Iris pigment epithelial cell (primary cell): ENCODE measurements at regions not wholly inside any gene's neighbourhood (a gene's known extent, or its start where the extent isn't known, plus 50 kb on each side); places are given as distances from the start of the nearest gene placed in this dataset.

Experiments
- DNase-seq: peaks from one replicate; pipeline ENCODE4 v3.0.0-alpha.2; 2011; ENCODE audit warnings: low read depth

GRCh38 chr9:107870927-107871680, 381.5 kb upstream of the KLF4 start:
- no peak for DNase-seq

GRCh38 chr9:107870221-107870620, 380.7 kb upstream of the KLF4 start:
- no peak for DNase-seq

- no peak for DNase-seq
Measured at GRCh38 chr9:107869111-107869510, 379.5 kb upstream of the KLF4 start.

GRCh38 chr9:107868186-107868585, 378.6 kb upstream of the KLF4 start:
- no peak for DNase-seq

GRCh38 chr9:107867738-107868137, 378.2 kb upstream of the KLF4 start:
- no peak for DNase-seq

- peak; percentile 55 for DNase-seq
Measured at GRCh38 chr9:107866711-107867311, 377.2 kb upstream of the KLF4 start.

- no peak for DNase-seq
Measured at GRCh38 chr9:107863396-107863795, 373.8 kb upstream of the KLF4 start.

GRCh38 chr9:107862881-107863280, 373.3 kb upstream of the KLF4 start:
- no peak for DNase-seq

GRCh38 chr9:107862323-107862722, 372.8 kb upstream of the KLF4 start:
- DNase-seq: no peak

GRCh38 chr9:107861075-107861474, 371.5 kb upstream of the KLF4 start:
- no peak for DNase-seq

GRCh38 chr9:107858260-107858659, 368.7 kb upstream of the KLF4 start:
- no peak for DNase-seq

GRCh38 chr9:107856633-107857032, 367.1 kb upstream of the KLF4 start:
- DNase-seq: no peak

GRCh38 chr9:107855164-107855563, 365.6 kb upstream of the KLF4 start:
- DNase-seq: no peak

GRCh38 chr9:107853461-107853860, 363.9 kb upstream of the KLF4 start:
- no peak for DNase-seq

GRCh38 chr9:107852891-107853290, 363.3 kb upstream of the KLF4 start:
- DNase-seq: no peak

- no peak for DNase-seq
Measured at GRCh38 chr9:107850653-107851052, 361.1 kb upstream of the KLF4 start.

GRCh38 chr9:107847978-107848964, 358.7 kb upstream of the KLF4 start:
- DNase-seq: peak; percentile 42

GRCh38 chr9:107842530-107842929, 353.0 kb upstream of the KLF4 start:
- DNase-seq: no peak

- DNase-seq: no peak
Measured at GRCh38 chr9:107841076-107841475, 351.5 kb upstream of the KLF4 start.

GRCh38 chr9:107839371-107839770, 349.8 kb upstream of the KLF4 start:
- no peak for DNase-seq

- no peak for DNase-seq
Measured at GRCh38 chr9:107838766-107839165, 349.2 kb upstream of the KLF4 start.

GRCh38 chr9:107836300-107836699, 346.7 kb upstream of the KLF4 start:
- DNase-seq: no peak

- DNase-seq: peak; percentile 3
Measured at GRCh38 chr9:107833295-107833694, 343.7 kb upstream of the KLF4 start.
